Stimulated activated effector memory CD8-positive, alpha-beta T cell treated with anti-CD3 and anti-CD28 coated beads, Interleukin-12 subunit alpha, Interleukin-12 subunit beta, amount 100 ng/mL, for 72 hours (primary cell): ENCODE measurements at regions not wholly inside any gene's neighbourhood (a gene's known extent, or its start where the extent isn't known, plus 50 kb on each side); places are given as distances from the start of the nearest gene placed in this dataset.
"Not testable (repeated sequence)": the region's sequence is repeated elsewhere in the genome, so short reads cannot be mapped to it uniquely, and the experiment has no call there.

Experiments
- ATAC-seq: fragments of 150-1000 bp; cut with Tn5 transposase; 2 replicates; pipeline ENCODE4 v1.10.0; 2021
- DNase-seq, 2 donors: peaks; one replicate each; pipeline ENCODE4 v3.0.0; 2021 to 2022; ENCODE audit warnings: low spot score in 2 of 2
- H3K27ac Mint-ChIP-seq: one replicate; pipeline ENCODE4 v1.8.0; 2022; ENCODE audit warnings: mild to moderate bottlenecking, mixed read lengths
- H3K36me3 Mint-ChIP-seq: one replicate; pipeline ENCODE4 v1.8.0; 2022; ENCODE audit warnings: mild to moderate bottlenecking, mixed read lengths
- H3K4me1 Mint-ChIP-seq: one replicate; pipeline ENCODE4 v1.8.0; 2022; ENCODE audit warnings: mixed read lengths
- H3K4me3 Mint-ChIP-seq: one replicate; pipeline ENCODE4 v1.8.0; 2022; ENCODE audit warnings: mild to moderate bottlenecking, mixed read lengths
- H3K9me3 Mint-ChIP-seq: one replicate; pipeline ENCODE4 v1.8.0; 2022; ENCODE audit warnings: mixed read lengths

GRCh38 chr1:194870860-194871259 lies 1684.4 kb upstream of the B3GALT2 start:
- ATAC-seq (no peak), DNase-seq (no peak)
- Mint-ChIP-seq H3K4me3 (no peak overlapping the region), H3K27ac (no peak overlapping the region), H3K36me3 (no peaks in the 10 kb centered on the region), H3K9me3 (peaks cover 5% of the 10 kb centered on the region), H3K4me1 (no peaks in the 10 kb centered on the region)

DNA sequence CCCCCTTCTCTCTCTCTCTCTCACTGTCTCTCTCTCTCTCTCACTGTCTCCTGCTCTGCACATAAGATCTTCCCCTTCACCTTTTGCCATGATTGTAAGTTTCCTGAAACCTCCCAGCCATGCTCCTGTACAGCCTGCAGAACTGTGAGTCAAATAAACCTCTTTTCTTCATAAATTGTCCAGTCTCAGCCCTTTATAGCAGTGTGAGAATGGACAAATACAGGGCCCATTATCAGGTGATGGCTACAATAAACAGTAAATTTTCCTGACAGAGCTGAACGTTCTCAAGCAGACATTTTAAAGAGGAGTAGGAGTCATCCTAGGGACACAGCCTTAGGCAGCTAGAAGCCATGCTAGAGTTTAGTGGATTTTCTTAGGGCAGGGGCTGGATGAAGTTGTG lies 1679.7 kb upstream of the B3GALT2 start:
- H3K36me3 Mint-ChIP-seq = no peaks in the 10 kb centered on the region
- no peak overlapping the region for H3K27ac Mint-ChIP-seq
- peaks cover 4% of the 10 kb centered on the region for H3K9me3 Mint-ChIP-seq
- ATAC-seq = no peak
- DNase-seq = no peak
- no peak overlapping the region for H3K4me3 Mint-ChIP-seq
- H3K4me1 Mint-ChIP-seq = no peaks in the 10 kb centered on the region

- Mint-ChIP-seq H3K27ac (no peak overlapping the region), H3K4me1 (no peaks in the 10 kb centered on the region), H3K36me3 (no peaks in the 10 kb centered on the region), H3K4me3 (no peak overlapping the region), H3K9me3 (peaks cover 4% of the 10 kb centered on the region)
- ATAC-seq (no peak), DNase-seq (no peak)
These were observed 1679.0 kb upstream of the B3GALT2 start for GRCh38 chr1:194865383-194865782.

DNA sequence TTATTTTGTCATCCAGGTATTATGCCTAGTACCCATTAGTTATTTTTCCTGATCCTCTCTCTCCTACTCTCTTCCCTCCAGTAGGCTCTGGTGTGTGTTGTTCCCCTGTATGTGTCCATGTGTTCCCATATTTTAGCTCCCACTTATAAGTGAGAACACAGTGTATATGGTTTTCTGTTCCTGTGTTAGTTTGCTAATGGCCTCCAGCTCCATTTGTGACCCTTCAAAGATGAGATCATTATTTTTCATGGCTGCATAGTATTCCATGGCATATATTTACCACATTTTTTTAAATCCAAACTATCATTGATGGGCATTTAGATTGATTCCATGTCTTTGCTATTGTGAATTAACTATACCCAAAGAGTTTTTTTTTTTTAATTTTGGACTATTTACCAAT lies 1675.7 kb upstream of the B3GALT2 start:
- no peak for DNase-seq
- peaks cover 4% of the 10 kb centered on the region for H3K9me3 Mint-ChIP-seq
- no peak overlapping the region for H3K27ac Mint-ChIP-seq
- no peaks in the 10 kb centered on the region for H3K36me3 Mint-ChIP-seq
- H3K4me3 Mint-ChIP-seq = no peak overlapping the region
- H3K4me1 Mint-ChIP-seq = no peaks in the 10 kb centered on the region
- ATAC-seq = no peak

DNA sequence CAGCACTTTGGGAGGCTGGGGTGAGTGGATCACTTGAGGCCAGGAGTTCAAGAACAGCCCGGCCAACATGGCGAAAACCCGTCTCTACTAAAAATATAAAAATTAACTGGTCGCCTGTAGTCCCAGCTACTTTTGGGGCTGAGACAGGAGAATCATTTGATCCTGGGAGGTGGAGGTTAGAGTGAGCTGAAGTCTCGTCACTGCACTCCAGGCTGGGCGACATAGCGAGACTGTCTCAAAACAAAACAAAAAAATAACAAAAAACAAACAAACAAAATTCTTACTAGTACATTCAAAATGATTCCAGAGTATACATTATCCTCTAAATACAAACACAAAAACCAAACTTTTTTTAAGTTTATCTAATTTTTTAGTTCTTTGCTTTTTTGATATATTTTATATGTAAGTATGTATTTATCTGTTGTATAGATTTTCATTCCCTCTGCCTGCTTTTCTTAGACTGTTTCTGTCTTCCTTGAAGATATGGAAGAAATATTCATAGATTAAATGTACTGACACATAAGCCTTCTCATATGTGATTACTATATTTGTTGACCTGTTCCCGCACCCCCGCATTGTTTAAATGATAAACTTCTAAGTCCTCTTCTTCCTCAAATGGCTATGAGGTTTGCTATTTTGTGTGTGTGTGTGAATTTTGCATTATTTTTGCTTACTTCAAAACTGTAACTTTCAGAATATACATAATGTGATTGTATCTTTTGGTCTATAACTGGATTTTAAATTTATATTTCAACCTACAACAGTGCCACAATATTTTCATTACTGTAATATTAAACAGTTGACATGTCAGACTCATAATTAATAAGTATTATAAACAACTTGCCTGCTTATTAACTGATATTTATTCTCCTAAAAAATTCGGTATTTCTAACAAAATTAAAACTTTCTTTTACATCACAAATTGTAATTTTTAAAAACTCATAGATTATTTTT lies 1674.1 kb upstream of the B3GALT2 start:
- DNase-seq = no peak
- H3K27ac Mint-ChIP-seq = no peak overlapping the region
- H3K36me3 Mint-ChIP-seq = no peaks in the 10 kb centered on the region
- no peak for ATAC-seq
- no peaks in the 10 kb centered on the region for H3K4me1 Mint-ChIP-seq
- peaks cover 4% of the 10 kb centered on the region for H3K9me3 Mint-ChIP-seq
- H3K4me3 Mint-ChIP-seq = no peak overlapping the region

DNA sequence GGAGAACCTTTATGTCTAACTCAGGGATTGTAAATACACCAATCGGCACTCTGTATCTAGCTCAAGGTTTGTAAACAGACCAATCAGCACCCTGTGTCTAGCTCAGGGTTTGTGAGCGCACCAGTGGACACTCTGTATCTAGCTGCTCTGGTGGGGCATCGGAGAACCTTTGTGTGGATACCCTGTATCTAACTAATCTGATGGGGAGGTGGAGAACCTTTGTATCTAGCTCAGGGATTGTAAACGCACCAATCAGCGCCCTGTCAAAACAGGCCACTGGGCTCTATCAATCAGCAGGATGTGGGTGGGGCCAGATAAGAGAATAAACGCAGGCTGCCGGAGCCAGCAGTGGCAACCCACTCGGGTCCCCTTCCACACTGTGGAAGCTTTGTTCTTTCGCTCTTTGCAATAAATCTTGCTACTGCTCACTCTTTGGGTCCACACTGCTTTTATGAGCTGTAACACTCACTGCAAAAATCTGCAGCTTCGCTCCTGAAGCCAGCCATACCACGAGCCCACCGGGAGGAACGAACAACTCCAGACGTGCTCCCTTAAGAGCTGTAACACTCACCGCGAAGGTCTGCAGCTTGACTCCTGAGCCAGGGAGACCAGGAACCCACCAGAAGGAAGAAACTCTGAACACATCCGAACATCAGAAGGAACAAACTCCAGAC lies 1673.2 kb upstream of the B3GALT2 start:
- not testable (repeated sequence) for ATAC-seq, H3K36me3 Mint-ChIP-seq, H3K4me3 Mint-ChIP-seq, H3K9me3 Mint-ChIP-seq, H3K4me1 Mint-ChIP-seq, DNase-seq, H3K27ac Mint-ChIP-seq

DNA sequence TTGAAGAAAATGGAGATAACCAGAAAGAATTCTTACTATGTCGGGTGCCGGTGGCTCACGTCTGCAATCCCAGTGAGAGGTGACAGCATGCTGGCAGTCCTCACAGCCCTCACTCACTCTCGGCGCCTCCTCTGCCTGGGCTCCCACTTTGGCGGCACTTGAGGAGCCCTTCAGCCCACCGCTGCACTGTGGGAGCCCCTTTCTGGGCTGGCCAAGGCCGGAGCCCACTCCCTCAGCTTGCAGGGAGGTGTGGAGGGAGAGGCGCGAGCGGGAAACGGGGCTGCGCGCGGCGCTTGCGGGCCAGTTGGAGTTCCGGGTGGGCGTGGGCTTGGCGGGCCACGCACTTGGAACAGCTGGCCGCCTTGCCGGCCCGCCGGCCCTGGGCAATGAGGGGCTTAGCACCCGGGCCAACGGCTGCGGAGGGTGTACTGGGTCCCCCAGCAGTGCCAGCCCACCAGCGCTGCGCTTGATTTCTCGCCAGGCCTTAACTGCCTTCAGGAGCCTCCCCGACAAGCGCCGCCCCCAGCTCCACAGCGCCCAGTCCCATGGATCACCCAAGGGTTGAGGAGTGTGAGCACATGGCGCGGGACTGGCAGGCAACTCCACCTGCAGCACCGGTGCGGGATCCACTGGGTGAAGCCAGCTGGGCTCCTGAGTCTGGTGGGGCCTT lies 1672.5 kb upstream of the B3GALT2 start:
- H3K4me3 Mint-ChIP-seq, H3K4me1 Mint-ChIP-seq, DNase-seq, H3K27ac Mint-ChIP-seq, H3K36me3 Mint-ChIP-seq, ATAC-seq, H3K9me3 Mint-ChIP-seq: not testable (repeated sequence)

GRCh38 chr1:194857413-194857812 lies 1671.0 kb upstream of the B3GALT2 start:
- H3K9me3 Mint-ChIP-seq = peaks cover 4% of the 10 kb centered on the region
- H3K4me3 Mint-ChIP-seq = no peak overlapping the region
- DNase-seq (no peak), ATAC-seq (no peak)
- no peak overlapping the region for H3K27ac Mint-ChIP-seq
- H3K4me1 Mint-ChIP-seq = no peaks in the 10 kb centered on the region
- H3K36me3 Mint-ChIP-seq = no peaks in the 10 kb centered on the region

DNA sequence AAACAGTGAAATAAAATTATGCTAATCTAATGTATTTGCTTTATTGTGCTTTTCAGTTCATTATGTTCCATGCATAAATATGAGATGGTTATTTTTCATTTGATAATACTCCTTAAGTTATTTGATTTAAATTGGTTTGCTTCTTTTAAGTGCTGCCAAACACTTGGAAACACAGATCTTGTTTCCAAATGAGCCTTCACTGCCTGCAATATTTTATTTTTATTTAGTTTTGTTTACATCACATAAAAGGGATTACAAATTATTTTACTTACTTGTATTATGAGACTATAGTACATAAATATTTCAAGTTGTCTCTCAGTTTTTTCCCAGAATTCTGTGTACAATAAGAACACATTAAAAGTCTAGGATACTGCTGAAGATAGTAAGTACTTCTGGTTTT lies 1662.4 kb upstream of the B3GALT2 start:
- DNase-seq (no peak), ATAC-seq (no peak)
- Mint-ChIP-seq H3K36me3 (no peaks in the 10 kb centered on the region), H3K4me1 (no peaks in the 10 kb centered on the region), H3K27ac (no peak overlapping the region), H3K4me3 (no peak overlapping the region), H3K9me3 (no peaks in the 10 kb centered on the region)

GRCh38 chr1:194846488-194846887 lies 1660.1 kb upstream of the B3GALT2 start:
- Mint-ChIP-seq H3K36me3 (no peaks in the 10 kb centered on the region), H3K9me3 (no peaks in the 10 kb centered on the region), H3K4me1 (no peaks in the 10 kb centered on the region), H3K27ac (no peak overlapping the region), H3K4me3 (no peak overlapping the region)
- ATAC-seq (no peak), DNase-seq (no peak)

DNA sequence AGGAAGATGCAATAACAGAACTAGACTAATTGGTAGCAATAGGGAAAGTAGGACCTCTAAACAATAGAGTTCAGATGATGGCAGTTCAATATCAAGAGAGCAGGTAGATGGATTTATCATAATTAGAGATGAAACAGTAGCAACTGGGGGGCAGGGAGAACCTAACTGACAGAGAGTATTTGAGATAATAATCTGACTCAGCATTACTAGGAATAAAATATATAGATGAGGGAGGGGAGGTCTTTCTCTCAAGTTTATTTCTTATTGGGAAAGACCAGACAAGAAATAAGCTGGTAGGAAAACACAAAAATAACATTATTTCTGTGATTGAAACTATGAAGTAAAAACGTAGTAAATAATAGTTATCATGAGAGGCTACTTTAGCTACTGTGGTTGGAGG lies 1656.7 kb upstream of the B3GALT2 start:
- peaks cover 6% of the 10 kb centered on the region for H3K9me3 Mint-ChIP-seq
- no peaks in the 10 kb centered on the region for H3K4me1 Mint-ChIP-seq
- H3K4me3 Mint-ChIP-seq = no peak overlapping the region
- H3K27ac Mint-ChIP-seq = no peak overlapping the region
- ATAC-seq = no peak
- no peaks in the 10 kb centered on the region for H3K36me3 Mint-ChIP-seq
- DNase-seq = no peak

DNA sequence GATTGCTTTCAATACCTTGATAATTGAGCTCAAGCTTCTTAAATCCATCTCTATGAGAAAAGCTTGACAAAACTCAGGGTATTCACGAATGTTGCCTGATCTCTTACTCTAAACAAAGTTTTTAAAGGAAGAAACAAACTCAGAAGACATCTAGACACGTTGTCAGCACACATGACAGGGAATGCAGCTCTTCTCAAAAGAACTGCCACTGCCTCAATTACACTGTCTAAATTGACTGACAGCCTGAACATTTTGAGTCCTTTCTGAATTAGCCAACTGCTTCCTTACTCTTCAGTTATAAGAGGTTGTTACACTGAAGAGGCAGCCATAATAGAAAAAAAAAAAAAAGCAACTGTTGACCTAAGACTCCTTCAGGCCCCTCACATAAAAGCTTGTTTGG lies 1646.7 kb upstream of the B3GALT2 start:
- H3K9me3 Mint-ChIP-seq = peaks cover 4% of the 10 kb centered on the region
- H3K4me3 Mint-ChIP-seq = no peak overlapping the region
- no peaks in the 10 kb centered on the region for H3K4me1 Mint-ChIP-seq
- H3K27ac Mint-ChIP-seq = no peak overlapping the region
- H3K36me3 Mint-ChIP-seq = no peaks in the 10 kb centered on the region
- ATAC-seq = no peak
- DNase-seq = no peak

DNA sequence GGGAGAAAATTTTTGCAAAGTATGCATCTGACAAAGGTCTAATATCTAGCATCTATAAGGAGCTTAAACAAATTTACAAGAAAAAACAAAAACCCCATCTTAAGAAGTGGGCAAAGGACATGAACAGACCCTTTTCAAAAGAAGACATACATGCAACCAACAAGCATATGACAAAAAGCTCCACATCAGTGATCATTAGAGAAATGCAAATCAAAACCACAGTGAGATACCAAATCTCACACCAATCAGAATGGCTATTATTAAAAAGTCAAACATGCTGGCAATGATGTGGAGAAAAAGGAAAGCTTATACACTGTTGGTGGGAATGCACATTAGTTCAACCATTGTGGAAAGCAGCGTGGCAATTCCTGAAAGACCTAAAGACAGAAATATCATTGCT lies 1645.2 kb upstream of the B3GALT2 start:
- not testable (repeated sequence) for H3K4me3 Mint-ChIP-seq, H3K27ac Mint-ChIP-seq, H3K9me3 Mint-ChIP-seq, H3K36me3 Mint-ChIP-seq, H3K4me1 Mint-ChIP-seq, ATAC-seq, DNase-seq

- no peak overlapping the region for H3K4me3 Mint-ChIP-seq
- H3K9me3 Mint-ChIP-seq = no peaks in the 10 kb centered on the region
- H3K36me3 Mint-ChIP-seq = no peaks in the 10 kb centered on the region
- H3K4me1 Mint-ChIP-seq = no peaks in the 10 kb centered on the region
- DNase-seq (no peak), ATAC-seq (no peak)
- H3K27ac Mint-ChIP-seq = no peak overlapping the region
These were observed 1644.0 kb upstream of the B3GALT2 start for GRCh38 chr1:194830387-194830786.

DNA sequence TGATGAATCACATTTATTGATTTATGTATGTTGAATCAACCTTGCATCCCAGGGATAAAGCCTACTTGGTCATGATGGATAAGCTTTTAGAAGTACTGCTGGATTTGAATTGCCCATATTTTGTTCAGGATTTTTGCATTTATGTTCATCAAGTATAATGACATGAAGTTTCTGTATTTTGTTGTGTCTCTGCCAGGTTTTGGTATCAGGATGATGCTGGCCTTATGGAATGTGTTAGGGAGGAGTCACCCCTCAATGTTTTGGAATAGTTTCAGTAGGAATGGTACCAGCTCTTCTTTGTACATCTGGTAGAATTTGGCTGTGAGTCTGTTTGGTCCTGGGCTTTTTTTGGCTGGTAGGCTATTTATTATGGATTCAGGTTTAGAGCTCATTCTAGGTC lies 1643.1 kb upstream of the B3GALT2 start:
- DNase-seq (no peak), ATAC-seq (no peak)
- Mint-ChIP-seq H3K4me3 (no peak overlapping the region), H3K4me1 (no peaks in the 10 kb centered on the region), H3K36me3 (no peaks in the 10 kb centered on the region), H3K9me3 (no peaks in the 10 kb centered on the region), H3K27ac (no peak overlapping the region)

DNA sequence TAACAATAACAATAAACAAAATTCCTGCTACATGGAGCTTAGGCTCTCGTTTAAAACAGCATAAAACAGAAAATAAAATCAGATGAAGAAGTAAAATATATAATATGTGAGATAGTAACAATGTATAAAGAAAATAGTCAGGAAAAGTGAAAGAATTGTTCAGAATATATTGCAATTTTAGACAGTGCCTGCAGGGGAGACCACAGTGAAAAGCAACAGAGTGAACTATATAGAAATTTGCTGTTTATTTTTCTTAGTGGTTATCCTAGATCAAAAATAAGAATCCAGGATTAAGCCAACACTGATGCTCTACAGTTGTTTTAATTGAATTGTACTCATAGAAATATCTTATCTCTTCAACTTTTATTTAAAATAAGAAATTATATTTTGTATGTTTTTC lies 1639.0 kb upstream of the B3GALT2 start:
- Mint-ChIP-seq H3K36me3 (no peaks in the 10 kb centered on the region), H3K27ac (no peak overlapping the region), H3K4me1 (no peaks in the 10 kb centered on the region), H3K4me3 (no peak overlapping the region), H3K9me3 (no peaks in the 10 kb centered on the region)
- no peak for ATAC-seq
- DNase-seq = no peak
